ENCODE measurements at regions not wholly inside any gene's neighbourhood (a gene's known extent, or its start where the extent isn't known, plus 50 kb on each side); places are given as distances from the start of the nearest gene placed in this dataset.

- TF ChIP-seq EZH2 (IDR thresholded peaks at IDR 0.05; ENCODE audit: insufficient read depth, low read length), result no peak
- TF ChIP-seq CTCF (IDR thresholded peaks at IDR 0.05; ENCODE audit: insufficient read depth, low read depth, low read length), result no peak
Observed at GRCh38 chr16:17026600-17027242, 444.0 kb downstream of the XYLT1 start.

Data from astrocyte (in vitro differentiated cells and primary cell).